GM21526 (cell line): ENCODE measurements at regions not wholly inside any gene's neighbourhood (a gene's known extent, or its start where the extent isn't known, plus 50 kb on each side); places are given as distances from the start of the nearest gene placed in this dataset.
"Not testable (repeated sequence)": the region's sequence is repeated elsewhere in the genome, so short reads cannot be mapped to it uniquely, and the experiment has no call there.

Experiments
- ATAC-seq: cut with Tn5 transposase; IDR thresholded peaks from one replicate; pipeline ENCODE4 v1.9.1; 2021; ENCODE audit warnings: moderate library complexity; ENCODE audit not compliant: unreplicated experiment, low FRiP score

DNA sequence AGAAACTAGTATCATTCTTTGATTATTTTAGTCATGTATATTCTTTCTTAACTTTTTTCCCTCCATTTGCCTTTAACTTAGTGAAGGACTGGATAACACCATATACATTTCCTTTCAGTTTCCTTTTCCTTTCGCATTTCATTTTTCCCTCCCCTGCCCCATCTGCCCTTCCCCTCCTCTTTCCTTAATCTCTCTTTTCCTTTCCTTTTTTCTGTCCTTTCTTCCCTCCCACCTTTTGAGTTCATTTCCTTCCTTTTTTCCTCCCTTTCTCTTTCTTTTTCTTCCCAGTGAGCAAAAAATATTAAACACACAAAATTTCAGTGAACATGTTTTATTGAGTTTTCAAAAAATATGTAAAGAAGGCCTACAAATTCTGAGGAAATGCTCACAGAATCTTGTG lies 373.3 kb downstream of the SRGAP2C start:
- not testable (repeated sequence) for ATAC-seq

- no peak for ATAC-seq
Observed at GRCh38 chr1:121558514-121558913, 373.7 kb downstream of the SRGAP2C start.

- ATAC-seq, result no peak
Observed at GRCh38 chr1:121566346-121566745, 381.6 kb downstream of the SRGAP2C start.

DNA sequence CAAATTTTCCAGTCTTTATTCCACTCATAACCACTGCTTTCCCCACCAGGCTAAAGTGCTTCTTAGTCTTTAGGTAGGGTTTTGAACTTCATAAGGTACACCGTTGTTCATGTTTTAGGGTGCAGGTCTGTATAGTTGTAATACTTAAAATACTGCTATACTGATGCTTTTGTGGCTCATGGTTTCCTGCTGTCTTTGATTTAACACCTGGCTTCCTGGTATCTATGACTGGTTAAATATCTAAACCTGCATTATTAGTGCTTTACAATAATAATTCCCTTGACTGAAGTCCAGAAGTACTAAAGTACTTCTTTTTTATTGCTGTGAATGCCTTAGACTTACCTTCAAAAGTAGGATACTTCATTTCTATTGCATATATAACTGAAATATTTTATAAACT lies 384.7 kb downstream of the SRGAP2C start:
- ATAC-seq, result no peak

GRCh38 chr1:121573881-121574504 lies 389.2 kb downstream of the SRGAP2C start:
- not testable (repeated sequence) for ATAC-seq

DNA sequence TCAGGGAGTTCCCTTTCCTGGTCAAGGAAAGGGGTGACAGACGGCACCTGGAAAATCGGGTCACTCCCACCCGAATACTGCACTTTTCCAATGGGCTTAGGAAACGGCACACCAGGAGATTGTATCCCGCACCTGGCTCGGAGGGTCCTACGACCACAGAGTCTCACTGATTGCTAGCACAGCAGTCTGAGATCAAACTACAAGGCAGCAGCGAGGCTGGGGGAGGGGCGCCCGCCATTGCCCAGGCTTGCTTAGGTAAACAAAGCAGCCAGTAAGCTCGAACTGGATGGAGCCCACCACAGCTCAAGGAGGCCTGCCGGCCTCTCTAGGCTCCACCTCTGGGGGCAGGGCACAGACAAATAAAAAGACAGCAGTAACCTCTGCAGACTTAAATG lies 389.7 kb downstream of the SRGAP2C start:
- ATAC-seq, result not testable (repeated sequence)

DNA sequence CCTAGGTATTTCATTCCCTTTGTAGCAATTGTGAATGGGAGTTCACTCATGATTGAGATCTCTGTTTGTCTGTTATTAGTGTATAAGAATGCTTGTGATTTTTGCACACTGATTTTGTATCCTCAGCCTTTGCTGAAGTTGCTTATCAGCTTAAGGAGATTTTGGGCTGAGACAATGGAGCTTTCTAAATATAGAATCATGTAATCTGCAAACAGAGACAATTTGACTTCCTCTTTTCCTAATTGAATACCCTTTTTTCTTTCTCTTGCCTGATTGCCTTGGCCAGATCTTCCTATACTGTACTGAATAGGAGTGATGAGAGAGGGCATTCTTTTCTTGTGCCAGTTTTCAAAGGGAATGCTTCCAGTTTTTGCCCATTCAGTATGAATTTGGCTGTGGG lies 398.1 kb downstream of the SRGAP2C start:
- ATAC-seq, result not testable (repeated sequence)

GRCh38 chr1:121586369-121587229 lies 401.8 kb downstream of the SRGAP2C start:
- no peak for ATAC-seq

DNA sequence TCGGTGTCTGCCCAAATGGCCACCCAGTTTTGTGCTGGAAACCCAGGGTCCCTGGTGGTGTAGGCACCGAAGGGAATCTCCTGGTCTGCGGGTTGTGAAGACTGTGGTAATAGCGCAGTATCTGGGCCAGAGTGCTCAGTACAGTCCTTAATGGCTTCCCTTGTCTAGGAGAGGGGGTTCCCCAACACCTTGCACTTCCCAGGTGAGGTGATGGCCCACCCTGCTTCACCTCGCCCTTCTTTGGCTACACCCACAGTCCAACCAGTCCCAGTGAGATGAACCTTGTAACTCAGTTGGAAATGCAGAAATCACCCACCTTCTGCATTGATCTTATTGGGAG lies 402.4 kb downstream of the SRGAP2C start:
- ATAC-seq, result no peak

DNA sequence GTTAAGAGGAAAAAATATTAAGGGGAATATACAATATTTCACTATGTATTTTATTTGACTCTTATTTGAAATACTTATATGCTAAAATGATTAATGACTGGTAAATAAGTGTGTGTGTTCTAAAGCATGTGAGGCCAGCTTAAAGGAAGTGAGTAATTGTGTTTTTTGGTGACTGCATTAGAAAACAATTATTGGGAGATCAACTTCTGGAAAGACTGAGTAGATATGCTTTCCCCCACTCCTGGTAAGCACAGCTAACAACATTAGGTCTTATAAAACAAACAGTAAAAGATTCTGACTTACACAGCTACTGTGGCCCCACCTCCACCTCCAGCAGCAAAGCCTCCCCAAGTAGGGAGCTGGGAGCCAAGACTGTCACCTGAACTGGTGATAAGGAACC lies 403.0 kb downstream of the SRGAP2C start:
- no peak for ATAC-seq

DNA sequence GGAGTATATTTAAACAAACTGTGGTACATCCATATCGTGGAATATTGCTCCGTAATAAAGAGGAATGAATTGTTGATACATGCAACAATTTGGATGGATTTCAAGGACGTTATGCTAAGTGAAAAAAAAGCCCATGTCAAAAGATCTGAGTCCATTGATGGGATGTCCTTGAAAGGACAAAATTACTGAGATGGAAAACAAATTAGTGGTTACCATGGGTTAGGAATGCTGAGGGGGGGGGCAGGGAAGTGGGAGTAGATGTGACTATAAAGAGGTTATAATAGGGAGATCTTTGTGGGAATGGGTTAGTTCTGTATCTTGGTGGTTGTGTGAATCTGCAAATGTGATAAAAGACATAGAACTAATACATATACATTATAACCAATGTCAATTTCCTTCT lies 409.3 kb downstream of the SRGAP2C start:
- ATAC-seq, result no peak

DNA sequence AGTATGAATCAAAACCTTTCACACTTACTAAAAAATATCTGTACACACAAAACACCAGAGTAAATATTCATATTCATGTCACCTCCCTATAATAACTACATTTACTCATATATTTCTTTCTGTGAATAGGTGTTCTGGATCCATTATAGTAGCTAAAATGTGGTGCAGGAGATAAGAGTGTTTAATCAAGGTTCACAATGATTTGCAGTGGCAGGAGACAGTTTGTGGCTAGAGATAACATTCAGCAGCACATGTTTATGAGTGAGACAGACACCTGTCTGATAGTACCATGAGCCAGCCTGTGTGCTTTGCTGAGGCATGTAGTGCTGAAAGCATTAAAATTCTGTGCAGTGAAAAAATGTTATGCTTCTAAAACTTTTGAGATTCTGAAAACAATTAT lies 410.3 kb downstream of the SRGAP2C start:
- no peak for ATAC-seq

DNA sequence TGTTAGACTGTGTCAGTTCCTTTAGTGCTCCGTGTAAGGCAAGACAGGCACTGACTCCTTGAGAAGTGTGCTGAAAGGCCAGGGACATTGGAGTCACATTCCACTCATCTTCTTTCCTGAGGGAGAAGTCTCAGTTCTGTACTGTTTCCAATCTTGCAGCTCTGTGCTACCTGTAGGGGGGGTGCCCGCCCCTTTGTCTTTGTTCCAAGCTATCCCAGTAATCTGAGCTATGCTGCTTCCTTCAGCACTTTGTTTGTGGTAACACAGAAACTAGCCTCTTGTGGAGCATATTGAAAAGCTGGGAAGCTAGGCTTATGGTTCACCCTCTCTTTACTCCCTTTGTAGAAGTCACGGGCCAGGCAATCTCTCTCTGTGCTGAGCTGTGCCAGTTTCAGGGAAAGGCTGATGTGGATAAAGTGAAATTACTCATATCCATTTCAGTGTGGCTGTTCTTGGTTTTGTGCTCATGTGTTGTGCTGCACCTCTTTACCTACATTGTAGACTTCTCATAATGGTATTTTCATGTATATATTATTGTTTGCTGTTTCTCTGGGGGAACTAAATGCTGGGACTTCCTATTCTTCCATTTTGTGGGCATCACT lies 420.2 kb downstream of the SRGAP2C start:
- ATAC-seq, result not testable (repeated sequence)

DNA sequence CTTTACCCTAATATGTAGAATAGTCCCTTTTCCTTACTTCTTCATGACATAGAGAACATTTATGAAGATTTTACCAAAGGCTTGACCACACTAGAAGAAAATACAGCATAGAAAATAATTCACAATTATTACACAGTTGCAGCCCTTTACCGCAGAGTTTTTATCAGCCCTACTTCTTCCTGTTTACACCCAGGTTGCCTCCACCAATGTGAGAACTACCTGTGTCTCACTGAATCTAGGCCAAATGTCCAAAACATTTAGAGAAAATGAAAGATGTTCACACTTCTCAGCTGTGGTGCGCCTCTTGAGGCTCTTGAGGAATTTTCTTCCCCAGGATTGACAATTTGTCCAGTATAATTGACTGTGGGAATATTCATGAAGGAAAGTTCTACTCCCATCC lies 422.7 kb downstream of the SRGAP2C start:
- not testable (repeated sequence) for ATAC-seq
